ENCODE measurements at regions not wholly inside any gene's neighbourhood (a gene's known extent, or its start where the extent isn't known, plus 50 kb on each side); places are given as distances from the start of the nearest gene placed in this dataset.

DNA sequence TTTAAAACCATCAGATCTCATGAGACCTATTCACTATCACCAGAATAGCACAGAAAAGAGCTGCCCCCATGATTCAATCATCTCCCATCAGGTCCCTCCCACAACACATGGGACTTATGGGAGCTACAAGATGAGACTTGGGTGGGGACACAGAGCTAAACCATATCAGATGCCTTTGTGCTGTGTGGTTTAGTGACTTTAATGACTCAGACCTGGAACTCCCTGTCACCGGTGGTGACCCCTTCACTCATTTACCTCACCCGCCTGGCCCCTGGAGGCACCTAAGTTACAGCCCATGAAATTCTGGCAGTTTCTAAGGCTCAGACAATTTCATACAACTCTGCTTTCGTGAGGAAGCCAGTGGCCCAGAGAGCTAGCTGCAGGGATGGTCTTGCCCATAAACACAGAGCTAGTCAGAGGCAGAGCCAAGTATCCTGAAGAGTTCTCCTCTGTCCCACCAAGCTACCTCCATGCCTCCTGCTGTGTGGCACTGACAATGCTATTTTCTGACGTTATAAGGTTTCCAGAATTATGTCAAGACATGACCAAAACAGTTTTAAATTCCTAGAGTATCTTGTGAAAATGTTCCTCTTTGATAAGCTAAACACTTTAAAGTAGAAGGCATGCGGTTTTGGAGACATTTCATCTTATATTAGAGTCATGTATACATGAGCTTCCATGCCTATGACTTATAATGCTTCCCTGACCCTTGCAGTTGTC, 231.1 kb upstream of the IL12A start:
- Histone ChIP-seq H3K27ac (no peak overlapping the region), H3K9me3 (peaks cover 0 to 11% (median 7%) of the 10 kb centered on the region in 3 donors), H3K36me3 (no peaks in the 10 kb centered on the region), H3K27me3 (peaks cover 0 to 4% (median 0%) of the 10 kb centered on the region in 4 donors), H3K4me1 (peaks cover 10 to 18% (median 18%) of the 10 kb centered on the region in 3 donors), H3K4me3 (no peak overlapping the region)
- 81 to 83% methylated on average over 4 to 5 of the region's 5 CpGs for WGBS, 2 donors
- DNase-seq: no peak
- intact Hi-C loops (cut with DNase I): no loop called here
- TF ChIP-seq, protein P1, sequence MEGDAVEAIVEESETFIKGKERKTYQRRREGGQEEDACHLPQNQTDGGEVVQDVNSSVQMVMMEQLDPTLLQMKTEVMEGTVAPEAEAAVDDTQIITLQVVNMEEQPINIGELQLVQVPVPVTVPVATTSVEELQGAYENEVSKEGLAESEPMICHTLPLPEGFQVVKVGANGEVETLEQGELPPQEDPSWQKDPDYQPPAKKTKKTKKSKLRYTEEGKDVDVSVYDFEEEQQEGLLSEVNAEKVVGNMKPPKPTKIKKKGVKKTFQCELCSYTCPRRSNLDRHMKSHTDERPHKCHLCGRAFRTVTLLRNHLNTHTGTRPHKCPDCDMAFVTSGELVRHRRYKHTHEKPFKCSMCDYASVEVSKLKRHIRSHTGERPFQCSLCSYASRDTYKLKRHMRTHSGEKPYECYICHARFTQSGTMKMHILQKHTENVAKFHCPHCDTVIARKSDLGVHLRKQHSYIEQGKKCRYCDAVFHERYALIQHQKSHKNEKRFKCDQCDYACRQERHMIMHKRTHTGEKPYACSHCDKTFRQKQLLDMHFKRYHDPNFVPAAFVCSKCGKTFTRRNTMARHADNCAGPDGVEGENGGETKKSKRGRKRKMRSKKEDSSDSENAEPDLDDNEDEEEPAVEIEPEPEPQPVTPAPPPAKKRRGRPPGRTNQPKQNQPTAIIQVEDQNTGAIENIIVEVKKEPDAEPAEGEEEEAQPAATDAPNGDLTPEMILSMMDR (IDR thresholded peaks at IDR 0.05): no peak
- no peak for TF ChIP-seq POLR2A (IDR thresholded peaks at IDR 0.05)

DNA sequence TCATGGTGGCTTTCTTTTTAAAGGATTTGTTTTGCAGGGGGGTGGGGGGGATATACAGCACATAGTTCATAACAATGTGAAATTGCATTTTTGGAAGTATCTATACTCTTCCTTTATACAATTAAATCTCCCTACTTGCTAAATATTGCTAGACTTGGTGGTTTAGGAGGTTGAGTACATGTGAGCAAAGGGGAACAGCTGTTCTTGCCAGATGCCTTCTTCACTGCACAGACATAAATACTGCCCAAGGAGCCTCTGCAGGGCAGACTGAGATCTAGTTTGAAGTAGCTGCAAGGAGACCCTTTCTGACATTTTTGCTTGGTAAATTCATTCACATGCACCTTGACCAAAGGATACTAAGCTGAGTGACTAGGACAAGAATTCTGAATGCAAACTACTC, 228.6 kb upstream of the IL12A start:
- Histone ChIP-seq H3K27ac (no peak overlapping the region), H3K4me1 (peaks cover 10 to 43% (median 18%) of the 10 kb centered on the region in 3 donors), H3K4me3 (no peak overlapping the region), H3K27me3 (peaks cover 0 to 18% (median 0%) of the 10 kb centered on the region in 4 donors), H3K9me3 (peaks cover 0 to 11% (median 7%) of the 10 kb centered on the region in 3 donors), H3K36me3 (no peaks in the 10 kb centered on the region)
- TF ChIP-seq, protein P1 (IDR thresholded peaks at IDR 0.05): no peak
- TF ChIP-seq POLR2A (IDR thresholded peaks at IDR 0.05): no peak
- intact Hi-C loops (cut with DNase I): no loop called here
- no peak for DNase-seq

DNA sequence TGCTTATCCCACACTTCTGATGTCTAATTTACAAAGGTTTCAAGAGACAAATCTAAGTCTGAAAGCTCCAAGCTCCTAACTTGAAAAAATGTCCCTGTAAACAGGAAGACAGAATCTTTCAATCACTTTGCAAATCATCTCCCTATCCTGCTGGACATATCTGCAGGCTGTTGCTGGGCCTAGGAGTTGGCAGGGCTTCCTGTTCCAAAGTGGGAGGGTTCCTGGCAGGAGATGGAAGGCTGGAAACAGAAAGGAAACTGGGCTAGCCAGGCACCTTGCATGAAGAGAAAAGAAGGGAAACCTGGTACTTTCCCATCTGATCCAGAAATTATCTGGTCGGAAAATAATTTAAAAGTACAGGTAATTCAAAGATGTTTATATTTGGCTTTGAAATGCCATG, 227.3 kb upstream of the IL12A start:
- TF ChIP-seq, protein P1 (IDR thresholded peaks at IDR 0.05): no peak
- TF ChIP-seq POLR2A (IDR thresholded peaks at IDR 0.05): no peak
- Histone ChIP-seq H3K9me3 (peaks cover 0 to under 1% (median 0%) of the 10 kb centered on the region in 3 donors), H3K27ac (peak overlapping the region; percentile 91 to 96 (median 92)), H3K4me1 (peaks cover 10 to 56% (median 18%) of the 10 kb centered on the region in 3 donors), H3K36me3 (no peaks in the 10 kb centered on the region), H3K4me3 (peak overlapping the region in 1 of 4 donors; percentile 83), H3K27me3 (peaks cover 0 to 31% (median 0%) of the 10 kb centered on the region in 4 donors)
- intact Hi-C loops (cut with DNase I): no loop called here
- WGBS, 2 donors: 25 to 40% methylated on average over 1 of the region's 1 CpG
- no peak for DNase-seq

DNA sequence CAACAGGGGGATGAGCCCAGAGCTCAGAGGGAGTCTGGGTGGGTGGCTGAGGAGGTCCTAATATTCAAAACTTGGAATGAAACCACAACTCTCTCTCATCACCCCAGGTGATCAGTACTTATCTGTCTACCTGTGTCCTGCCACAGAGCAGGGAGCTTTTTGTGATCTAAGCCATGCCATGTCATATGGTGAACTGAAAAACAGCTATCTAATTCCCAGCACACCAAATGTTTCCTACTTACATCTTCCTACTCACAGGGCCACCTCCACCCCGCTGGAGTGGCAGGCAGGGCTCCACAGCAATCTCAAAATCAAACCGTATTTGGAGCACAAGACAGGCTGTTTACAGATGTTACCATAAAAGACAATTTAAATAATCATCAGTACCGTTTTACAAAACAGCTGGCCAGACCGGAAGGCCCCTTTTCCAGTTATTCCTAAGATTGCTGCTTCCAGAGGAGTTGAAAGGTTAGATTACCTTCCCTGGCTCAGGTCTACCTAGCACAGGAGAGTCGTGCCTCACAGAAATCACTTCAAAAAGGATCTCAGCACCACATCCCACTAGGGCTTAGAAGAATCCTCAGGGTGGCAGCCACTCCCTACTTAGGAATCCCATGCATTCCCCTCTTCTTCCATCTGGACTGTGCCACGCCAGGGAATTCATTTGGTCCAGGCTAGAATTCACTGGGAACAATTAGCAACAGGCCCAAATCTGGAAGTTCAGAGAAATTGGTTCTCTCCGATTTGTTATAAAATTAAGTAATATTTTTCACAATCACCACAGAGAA, 226.6 kb upstream of the IL12A start:
- Histone ChIP-seq H3K27me3 (peaks cover 0 to 38% (median 0%) of the 10 kb centered on the region in 4 donors), H3K4me1 (peaks cover 10 to 61% (median 18%) of the 10 kb centered on the region in 3 donors), H3K4me3 (peak overlapping the region in 2 of 4 donors; percentile 74 to 83), H3K27ac (peak overlapping the region; percentile 91 to 96 (median 92)), H3K36me3 (no peaks in the 10 kb centered on the region), H3K9me3 (no peaks in the 10 kb centered on the region)
- TF ChIP-seq, protein P1 (IDR thresholded peaks at IDR 0.05): no peak
- no peak for TF ChIP-seq POLR2A (IDR thresholded peaks at IDR 0.05)
- intact Hi-C loops (cut with DNase I): no loop called here
- 38 to 40% methylated on average over 7 of the region's 7 CpGs for WGBS, 2 donors
- no peak for DNase-seq
